DND-41 (cell line): ENCODE measurements at regions not wholly inside any gene's neighbourhood (a gene's known extent, or its start where the extent isn't known, plus 50 kb on each side); places are given as distances from the start of the nearest gene placed in this dataset.

ENCODE experiments used
- CTCF ChIP-seq: IDR thresholded peaks from 2 replicates; pipeline ENCODE4 v1.5.1; 2012; ENCODE audit warnings: borderline replicate concordance, low read length, moderate library complexity, mild to moderate bottlenecking; ENCODE audit not compliant: poor library complexity, severe bottlenecking; ENCODE audit errors: extremely low read depth
- EZH2 ChIP-seq: IDR thresholded peaks from 3 replicates; pipeline ENCODE4 v1.6.1; 2012; ENCODE audit warnings: borderline replicate concordance, low read depth, mild to moderate bottlenecking, moderate library complexity, low read length, inconsistent platforms; ENCODE audit not compliant: severe bottlenecking

- TF ChIP-seq CTCF (no peak), EZH2 (no peak)
These were observed 57.8 kb upstream of the C15orf39 start for GRCh38 chr15:75143738-75144334.
